Retinal pigment epithelial cell (primary cell): ENCODE measurements at regions not wholly inside any gene's neighbourhood (a gene's known extent, or its start where the extent isn't known, plus 50 kb on each side); places are given as distances from the start of the nearest gene placed in this dataset.

Experiments used
- DNase-seq: peaks from one replicate; pipeline ENCODE4 v3.0.0-alpha.2; 2010; ENCODE audit warnings: low read depth
- H3K4me3 ChIP-seq: 2 replicates; pipeline ENCODE4 v1.5.1; 2011; ENCODE audit warnings: mild to moderate bottlenecking, low read length, control low read depth, moderate library complexity
- CTCF ChIP-seq: conservative IDR thresholded peaks from 2 replicates; pipeline ENCODE4 v1.5.1; 2011; ENCODE audit warnings: low read depth, low read length, control low read depth, inconsistent platforms

DNA sequence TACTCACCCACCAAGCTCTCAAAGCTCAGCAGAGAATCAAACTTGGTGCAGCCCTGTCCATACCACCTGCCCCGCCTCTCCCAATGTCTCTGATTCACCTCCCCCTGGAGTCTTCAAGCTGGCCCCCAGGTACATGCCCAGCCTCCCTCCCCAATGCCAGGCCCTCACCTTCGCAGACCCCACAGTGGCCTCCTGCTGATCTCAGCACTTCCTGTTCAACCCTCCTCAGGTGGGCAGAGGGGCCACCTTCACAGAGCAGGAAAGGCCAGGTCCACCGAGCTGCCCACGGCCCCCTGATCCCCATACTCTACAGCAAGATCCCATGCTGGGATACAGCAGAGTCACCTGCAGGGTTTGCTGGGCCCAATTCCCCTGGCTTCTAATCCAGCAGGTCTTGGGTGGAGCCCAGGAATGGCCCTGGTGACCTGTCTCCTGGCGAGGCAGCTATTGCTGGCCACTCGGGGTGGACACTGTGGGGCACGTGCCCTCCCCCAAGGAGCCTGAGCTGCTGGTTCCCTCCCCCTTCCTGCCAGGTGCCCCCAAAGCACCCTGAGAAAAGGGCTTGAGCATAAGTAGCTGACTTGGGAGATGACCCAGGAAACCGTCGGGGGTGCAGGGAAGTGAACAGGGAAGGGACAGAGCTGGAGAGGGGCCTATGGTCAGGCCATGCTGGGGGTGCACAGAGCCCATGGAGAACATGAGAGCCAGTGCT lies 150.7 kb downstream of the BRD1 start:
- DNase-seq, result no peak
- no peak overlapping the region for H3K4me3 ChIP-seq
- no peak for TF ChIP-seq CTCF

DNA sequence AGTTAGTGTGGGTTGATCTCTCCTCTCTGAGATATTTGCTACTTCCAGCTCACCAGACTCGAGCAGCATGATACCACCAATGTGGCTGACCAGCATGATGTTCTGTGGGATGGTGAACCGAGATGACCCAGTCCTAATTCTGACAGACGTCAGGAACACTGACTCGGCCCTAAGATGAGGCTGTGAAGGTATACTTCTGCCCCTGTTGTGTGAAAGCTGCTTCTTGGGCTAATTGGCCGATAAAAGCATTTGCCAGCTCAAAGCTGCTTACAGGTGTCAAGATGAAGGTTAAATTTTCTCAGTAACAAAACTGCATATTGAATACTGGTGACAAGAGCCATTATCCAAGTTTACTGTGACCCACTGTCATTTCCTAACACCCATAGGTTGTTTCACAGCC lies 151.4 kb downstream of the BRD1 start:
- DNase-seq, result no peak
- H3K4me3 ChIP-seq, result no peak overlapping the region
- no peak for TF ChIP-seq CTCF

GRCh38 chr22:49674479-49675050 lies 153.1 kb downstream of the BRD1 start:
- no peak for TF ChIP-seq CTCF
- H3K4me3 ChIP-seq, result no peak overlapping the region
- no peak for DNase-seq

- TF ChIP-seq CTCF, result no peak
- no peak for DNase-seq
Measured at GRCh38 chr22:49673048-49673447, 154.6 kb downstream of the BRD1 start.

DNA sequence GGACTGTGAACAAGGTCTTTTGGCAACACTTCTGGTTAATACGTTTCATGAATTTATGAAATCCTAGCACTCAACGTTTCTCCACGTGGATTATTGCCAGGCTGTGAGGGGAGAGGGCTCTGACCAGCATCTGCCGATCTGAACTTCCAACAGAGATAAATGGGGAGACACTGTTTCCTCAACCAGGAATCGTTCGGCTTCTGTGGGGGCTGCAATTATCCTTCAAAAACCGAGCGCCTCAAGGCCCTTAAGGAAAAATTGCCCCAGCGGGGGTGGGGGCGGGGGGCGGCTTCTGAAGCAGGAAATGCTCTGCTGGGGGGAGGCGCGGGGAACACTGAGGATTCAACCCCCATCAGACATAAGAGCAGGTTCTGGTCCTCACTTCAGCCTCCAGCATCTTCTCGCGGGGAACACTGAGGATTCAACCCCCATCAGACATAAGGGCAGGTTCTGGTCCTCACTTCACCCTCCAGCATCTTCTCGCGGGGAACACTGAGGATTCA lies 155.6 kb downstream of the BRD1 start:
- TF ChIP-seq CTCF, result no peak
- no peak overlapping the region for H3K4me3 ChIP-seq
- DNase-seq, result no peak

More at GRCh38 chr22:49673048-49673447, 154.6 kb downstream of the BRD1 start:
- no peak overlapping the region for H3K4me3 ChIP-seq

GRCh38 chr22:49671331-49672013 lies 156.2 kb downstream of the BRD1 start:
- no peak overlapping the region for H3K4me3 ChIP-seq
- TF ChIP-seq CTCF, result no peak

More at GRCh38 chr22:49671331-49672013, 156.2 kb downstream of the BRD1 start:
- no peak for DNase-seq
